ENCODE measurements at regions not wholly inside any gene's neighbourhood (a gene's known extent, or its start where the extent isn't known, plus 50 kb on each side); places are given as distances from the start of the nearest gene placed in this dataset.
"Not testable (repeated sequence)": the region's sequence is repeated elsewhere in the genome, so short reads cannot be mapped to it uniquely, and the experiment has no call there.

GRCh38 chr7:89607792-89608191 lies 546.5 kb upstream of the STEAP1 start:
- Histone ChIP-seq H3K36me3 (ENCODE audit: insufficient read depth) (no peaks in the 10 kb centered on the region), H4K20me1 (replicated peaks; ENCODE audit: insufficient read depth) (no peaks in the 10 kb centered on the region), H3K27ac (ENCODE audit: low read depth) (no peak overlapping the region), H3F3A (replicated peaks; ENCODE audit: low read depth) (no peaks in the 10 kb centered on the region), H3K4me1 (ENCODE audit: insufficient read depth) (no peaks in the 10 kb centered on the region), H3K4me2 (no peak overlapping the region), H3K79me2 (replicated peaks; ENCODE audit: insufficient read depth) (no peaks in the 10 kb centered on the region), H3K27me3 (ENCODE audit: insufficient read depth) (no peaks in the 10 kb centered on the region), H2AFZ (no peak overlapping the region), H3K4me3 (no peak overlapping the region), H3K9me2 (ENCODE audit: insufficient read depth) (no peaks in the 10 kb centered on the region)
- TF ChIP-seq ZNF114 (CRISPR knock-in tag; IDR thresholded peaks at IDR 0.05): no peak
- ATAC-seq (no peak), DNase-seq (ENCODE audit: low spot score) (no peak)
- no peaks in the 10 kb centered on the region; the same call in 2 of the 3 replicates for H3K9me3 Mint-ChIP-seq
- H3K36me3 Mint-ChIP-seq (ENCODE audit: low read depth): peaks cover 3% of the 10 kb centered on the region; the same call in 1 of the 3 replicates
- no peaks in the 10 kb centered on the region for H3K27me3 Mint-ChIP-seq (ENCODE audit: insufficient read depth, low read depth, poor library complexity)
- H3K4me1 Mint-ChIP-seq: peaks cover 6% of the 10 kb centered on the region; the same call in 2 of the 3 replicates
- H3K4me3 Mint-ChIP-seq: no peak overlapping the region
- no peak overlapping the region; the same call in 1 of the 2 replicates for H3K27ac Mint-ChIP-seq

GRCh38 chr7:89616829-89617228 lies 537.4 kb upstream of the STEAP1 start:
- H3K4me1 ChIP-seq (ENCODE audit: insufficient read depth); H3K79me2 ChIP-seq (replicated peaks; ENCODE audit: insufficient read depth); H3K27me3 Mint-ChIP-seq (ENCODE audit: insufficient read depth, low read depth, poor library complexity); H3K4me1 Mint-ChIP-seq; H2AFZ ChIP-seq; H3K27ac Mint-ChIP-seq; H3K4me3 Mint-ChIP-seq; H4K20me1 ChIP-seq (replicated peaks; ENCODE audit: insufficient read depth); H3K36me3 ChIP-seq (ENCODE audit: insufficient read depth); H3K4me2 ChIP-seq; H3K27ac ChIP-seq (ENCODE audit: low read depth); DNase-seq (ENCODE audit: low spot score); H3K27me3 ChIP-seq (ENCODE audit: insufficient read depth); H3K9me3 Mint-ChIP-seq; H3K9me2 ChIP-seq (ENCODE audit: insufficient read depth); H3K4me3 ChIP-seq; H3F3A ChIP-seq (replicated peaks; ENCODE audit: low read depth); ATAC-seq; H3K36me3 Mint-ChIP-seq (ENCODE audit: low read depth): not testable (repeated sequence)

GRCh38 chr7:89618274-89618673 lies 536.0 kb upstream of the STEAP1 start:
- Histone ChIP-seq H4K20me1 (replicated peaks; ENCODE audit: insufficient read depth) (no peaks in the 10 kb centered on the region), H3K9me2 (ENCODE audit: insufficient read depth) (no peaks in the 10 kb centered on the region), H3K79me2 (replicated peaks; ENCODE audit: insufficient read depth) (no peaks in the 10 kb centered on the region), H3K4me1 (ENCODE audit: insufficient read depth) (no peaks in the 10 kb centered on the region), H3K36me3 (ENCODE audit: insufficient read depth) (no peaks in the 10 kb centered on the region), H2AFZ (no peak overlapping the region), H3K4me3 (no peak overlapping the region), H3K27ac (ENCODE audit: low read depth) (no peak overlapping the region), H3F3A (replicated peaks; ENCODE audit: low read depth) (no peaks in the 10 kb centered on the region), H3K27me3 (ENCODE audit: insufficient read depth) (no peaks in the 10 kb centered on the region), H3K4me2 (no peak overlapping the region)
- H3K36me3 Mint-ChIP-seq (ENCODE audit: low read depth): peaks cover 6% of the 10 kb centered on the region; the same call in 1 of the 3 replicates
- TF ChIP-seq CREB1 (CRISPR knock-in tag; IDR thresholded peaks at IDR 0.05; ENCODE audit: low read depth) (no peak), CTCF (conservative IDR thresholded peaks at IDR 0.05; ENCODE audit: low read depth in 2 of 2) (peak in 1 of 2 experiments; percentile 33; a peak in 2 of 4 replicates)
- no peaks in the 10 kb centered on the region for H3K4me1 Mint-ChIP-seq
- H3K4me3 Mint-ChIP-seq: no peak overlapping the region
- H3K27me3 Mint-ChIP-seq (ENCODE audit: insufficient read depth, low read depth, poor library complexity): peaks cover 2% of the 10 kb centered on the region
- no peak overlapping the region for H3K27ac Mint-ChIP-seq
- H3K9me3 Mint-ChIP-seq: 0 out of 3 replicates have a peak, but pooled peaks cover 6% of the 10 kb centered on the region
- ATAC-seq (no peak), DNase-seq (ENCODE audit: low spot score) (peak; percentile 14)
